ENCODE measurements at regions not wholly inside any gene's neighbourhood (a gene's known extent, or its start where the extent isn't known, plus 50 kb on each side); places are given as distances from the start of the nearest gene placed in this dataset.
"Not testable (repeated sequence)": the region's sequence is repeated elsewhere in the genome, so short reads cannot be mapped to it uniquely, and the experiment has no call there.

DNA sequence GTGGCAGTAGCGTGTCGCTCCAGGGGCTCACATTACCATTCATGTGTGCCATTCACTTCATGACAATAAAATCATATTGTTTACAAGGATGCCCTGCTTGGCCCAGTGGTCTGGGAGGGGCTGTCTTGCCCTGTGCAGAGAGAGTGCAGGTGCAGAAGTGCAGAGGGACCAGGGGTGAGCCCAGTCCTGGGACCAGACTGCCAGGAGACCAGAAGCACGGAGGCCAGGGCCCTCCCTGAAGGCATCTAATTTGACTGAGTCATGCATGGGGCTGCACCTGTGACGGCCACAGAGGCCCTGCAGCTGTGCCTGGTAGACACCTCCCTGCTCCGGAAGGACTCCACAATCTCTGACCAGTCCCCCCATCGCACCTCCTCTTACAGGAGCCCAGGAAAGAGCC is 164.4 kb upstream of the FOXD4L5 start:
- H3K9me3 ChIP-seq (ENCODE audit: control insufficient read depth in 1 of 2, insufficient read depth in 1 of 2, low read depth in 1 of 2, low read length in 2 of 2): no peaks in the 10 kb centered on the region
- intact Hi-C loops (cut with micrococcal nuclease): no loop called here
- H3K4me3 ChIP-seq (replicated peaks in 1 of 2; ENCODE audit: low read depth in 1 of 2, low read length in 2 of 2): no peak overlapping the region
- no peaks in the 10 kb centered on the region for H3K27me3 ChIP-seq (ENCODE audit: insufficient read depth, low read length)
- no peak overlapping the region for H2AFZ ChIP-seq (ENCODE audit: low read depth, low read length, poor library complexity, severe bottlenecking)
- no peaks in the 10 kb centered on the region for H3K9me2 ChIP-seq (ENCODE audit: insufficient read depth)
- no peak overlapping the region for H3K4me2 ChIP-seq (ENCODE audit: low read length)
- no peak for TF ChIP-seq JUND (IDR thresholded peaks at IDR 0.05)
- TF ChIP-seq CEBPB (IDR thresholded peaks at IDR 0.05; ENCODE audit: low read depth): no peak
- TF ChIP-seq SIN3A (IDR thresholded peaks at IDR 0.05; ENCODE audit: low read depth): no peak
- TF ChIP-seq ZBTB33 (IDR thresholded peaks at IDR 0.05; ENCODE audit: extremely low read depth, insufficient replicate concordance, low read length): no peak
- no peak for TF ChIP-seq CTCF (IDR thresholded peaks at IDR 0.05 in 2 of 3, conservative IDR thresholded peaks at IDR 0.05 in 1 of 3; ENCODE audit: borderline replicate concordance in 1 of 3, insufficient read depth in 1 of 3, low read depth in 2 of 3, low read length in 2 of 3)
- no peak for TF ChIP-seq EZH2phosphoT487 (IDR thresholded peaks at IDR 0.05; ENCODE audit: borderline replicate concordance)
- H3K27ac ChIP-seq (ENCODE audit: low read depth, low read length): no peak overlapping the region
- H3K9ac ChIP-seq (ENCODE audit: low read length): no peak overlapping the region
- H3K4me1 ChIP-seq (ENCODE audit: control insufficient read depth in 1 of 2, insufficient read depth in 2 of 2, low read length in 2 of 2): no peaks in the 10 kb centered on the region
- H3K36me3 ChIP-seq (ENCODE audit: control insufficient read depth in 1 of 2, insufficient read depth in 2 of 2, low read length in 2 of 2): no peaks in the 10 kb centered on the region
- no peaks in the 10 kb centered on the region for H3K79me2 ChIP-seq (ENCODE audit: insufficient read depth, low read length)
- H4K20me1 ChIP-seq (ENCODE audit: insufficient read depth): no peaks in the 10 kb centered on the region
- POLR2A ChIA-PET: no interaction called here
- RAD21 ChIA-PET (ENCODE audit: low non-redundant PET in 1 of 2, low total read pairs in 2 of 2, uncharacterized antibody in 2 of 2, unreplicated experiment in 2 of 2): no interaction called here
- CTCF ChIA-PET: no interaction called here
- no peak for ATAC-seq
- DNase-seq (ENCODE audit: low read depth, low spot score): no peak
- no TSS peak for BruUV-seq (replicated peaks)

DNA sequence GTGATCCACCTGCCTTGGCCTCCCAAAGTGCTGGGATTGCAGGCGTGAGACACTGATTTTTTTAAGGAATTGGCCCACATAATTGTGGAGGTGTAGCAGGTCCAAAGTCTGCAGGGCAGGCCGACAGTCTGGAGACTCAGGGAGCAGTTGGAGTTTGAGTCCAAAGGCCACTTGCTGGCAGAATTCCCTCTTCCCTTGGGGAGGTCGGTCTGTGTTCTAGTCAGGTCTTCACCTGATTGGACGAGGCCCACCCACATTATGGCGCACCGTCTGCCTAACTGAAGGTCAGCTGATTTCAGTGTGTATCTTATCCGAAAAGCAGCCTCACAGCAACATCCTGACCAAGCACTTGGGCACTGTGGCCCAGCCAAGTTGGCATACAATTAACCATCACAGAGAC is 162.1 kb upstream of the FOXD4L5 start:
- BruUV-seq (replicated peaks); POLR2A ChIA-PET; ATAC-seq; H3K4me1 ChIP-seq (ENCODE audit: control insufficient read depth in 1 of 2, insufficient read depth in 2 of 2, low read length in 2 of 2); H3K27ac ChIP-seq (ENCODE audit: low read depth, low read length); H3K9me2 ChIP-seq (ENCODE audit: insufficient read depth); H3K4me2 ChIP-seq (ENCODE audit: low read length); intact Hi-C loops (cut with micrococcal nuclease); DNase-seq (ENCODE audit: low read depth, low spot score); H3K36me3 ChIP-seq (ENCODE audit: control insufficient read depth in 1 of 2, insufficient read depth in 2 of 2, low read length in 2 of 2); H2AFZ ChIP-seq (ENCODE audit: low read depth, low read length, poor library complexity, severe bottlenecking); H3K9me3 ChIP-seq (ENCODE audit: control insufficient read depth in 1 of 2, insufficient read depth in 1 of 2, low read depth in 1 of 2, low read length in 2 of 2); H4K20me1 ChIP-seq (ENCODE audit: insufficient read depth); H3K4me3 ChIP-seq (replicated peaks in 1 of 2; ENCODE audit: low read depth in 1 of 2, low read length in 2 of 2); RAD21 ChIA-PET (ENCODE audit: low non-redundant PET in 1 of 2, low total read pairs in 2 of 2, uncharacterized antibody in 2 of 2, unreplicated experiment in 2 of 2); H3K79me2 ChIP-seq (ENCODE audit: insufficient read depth, low read length); H3K27me3 ChIP-seq (ENCODE audit: insufficient read depth, low read length); CTCF ChIA-PET; H3K9ac ChIP-seq (ENCODE audit: low read length): not testable (repeated sequence)

- H3K4me2 ChIP-seq (ENCODE audit: low read length); H3K9me2 ChIP-seq (ENCODE audit: insufficient read depth); H3K4me1 ChIP-seq (ENCODE audit: control insufficient read depth in 1 of 2, insufficient read depth in 2 of 2, low read length in 2 of 2); H3K9me3 ChIP-seq (ENCODE audit: control insufficient read depth in 1 of 2, insufficient read depth in 1 of 2, low read depth in 1 of 2, low read length in 2 of 2); RAD21 ChIA-PET (ENCODE audit: low non-redundant PET in 1 of 2, low total read pairs in 2 of 2, uncharacterized antibody in 2 of 2, unreplicated experiment in 2 of 2); ATAC-seq; H3K27ac ChIP-seq (ENCODE audit: low read depth, low read length); POLR2A ChIA-PET; H3K36me3 ChIP-seq (ENCODE audit: control insufficient read depth in 1 of 2, insufficient read depth in 2 of 2, low read length in 2 of 2); H3K79me2 ChIP-seq (ENCODE audit: insufficient read depth, low read length); DNase-seq (ENCODE audit: low read depth, low spot score); H3K27me3 ChIP-seq (ENCODE audit: insufficient read depth, low read length); H3K9ac ChIP-seq (ENCODE audit: low read length); H4K20me1 ChIP-seq (ENCODE audit: insufficient read depth); H2AFZ ChIP-seq (ENCODE audit: low read depth, low read length, poor library complexity, severe bottlenecking); H3K4me3 ChIP-seq (replicated peaks in 1 of 2; ENCODE audit: low read depth in 1 of 2, low read length in 2 of 2); BruUV-seq (replicated peaks); CTCF ChIA-PET; intact Hi-C loops (cut with micrococcal nuclease): not testable (repeated sequence)
Measured at GRCh38 chr9:65445991-65446390, 161.0 kb upstream of the FOXD4L5 start.
